Hematopoietic multipotent progenitor cell (in vitro differentiated cells): ENCODE measurements at regions not wholly inside any gene's neighbourhood (a gene's known extent, or its start where the extent isn't known, plus 50 kb on each side); places are given as distances from the start of the nearest gene placed in this dataset.
"Not testable (repeated sequence)": the region's sequence is repeated elsewhere in the genome, so short reads cannot be mapped to it uniquely, and the experiment has no call there.

Experiments
- DNase-seq, 3 donors: peaks; one replicate each; pipeline ENCODE4 v3.0.0-alpha.2; 2011 to 2015; ENCODE audit warnings: low read depth in 2 of 3, low spot score in 2 of 3

- not testable (repeated sequence) for DNase-seq
Observed at GRCh38 chr6:71360556-71361335, 72.1 kb downstream of the OGFRL1 start.

GRCh38 chr6:71364889-71365542 is 76.4 kb downstream of the OGFRL1 start:
- DNase-seq, result no peak

DNA sequence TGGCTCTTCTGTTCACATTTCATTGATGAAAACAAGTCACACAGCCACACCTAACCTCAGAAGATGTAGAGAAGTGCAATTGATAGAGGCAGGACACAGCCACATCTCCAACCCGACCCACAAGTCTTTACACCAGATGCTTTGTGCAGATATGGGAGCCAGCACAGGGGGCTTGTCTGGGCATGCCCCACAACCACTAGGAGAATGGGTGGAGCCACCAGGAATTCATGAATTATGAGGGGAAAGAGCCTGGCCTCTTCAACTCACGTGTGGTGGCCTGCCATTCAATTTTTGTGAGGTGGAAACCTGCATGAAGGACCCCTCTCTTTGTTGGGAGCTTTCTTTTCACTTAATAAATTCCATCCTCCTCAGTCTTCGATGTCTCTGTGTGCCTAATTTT is 79.1 kb downstream of the OGFRL1 start:
- DNase-seq, result peak in 1 of 3 donors; percentile 55

- no peak for DNase-seq
Observed at GRCh38 chr6:71368284-71368683, 79.7 kb downstream of the OGFRL1 start.

DNA sequence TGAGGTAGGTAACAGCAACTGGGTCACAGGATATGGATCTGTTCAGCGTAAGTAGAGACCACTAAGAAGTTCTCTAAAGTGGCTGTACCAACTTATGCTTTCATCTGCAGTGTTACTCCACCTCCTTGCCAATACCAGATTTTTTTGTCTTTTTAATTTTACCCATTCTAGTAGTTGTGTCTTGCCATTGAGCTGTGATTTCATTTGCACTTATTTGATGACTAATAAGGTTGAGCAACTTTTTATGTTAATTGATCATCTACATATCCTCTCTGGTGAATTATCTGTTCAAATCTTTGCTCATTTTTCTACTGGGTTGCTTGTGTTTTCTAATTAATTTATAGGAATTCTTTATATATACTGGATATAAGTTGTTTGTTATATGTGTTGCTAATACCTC is 82.9 kb downstream of the OGFRL1 start:
- no peak for DNase-seq

- no peak for DNase-seq
Observed at GRCh38 chr6:71373943-71374342, 85.3 kb downstream of the OGFRL1 start.

- DNase-seq, result no peak
Observed at GRCh38 chr6:71375676-71376075, 87.1 kb downstream of the OGFRL1 start.

- DNase-seq, result no peak
Observed at GRCh38 chr6:71376830-71377229, 88.2 kb downstream of the OGFRL1 start.

DNA sequence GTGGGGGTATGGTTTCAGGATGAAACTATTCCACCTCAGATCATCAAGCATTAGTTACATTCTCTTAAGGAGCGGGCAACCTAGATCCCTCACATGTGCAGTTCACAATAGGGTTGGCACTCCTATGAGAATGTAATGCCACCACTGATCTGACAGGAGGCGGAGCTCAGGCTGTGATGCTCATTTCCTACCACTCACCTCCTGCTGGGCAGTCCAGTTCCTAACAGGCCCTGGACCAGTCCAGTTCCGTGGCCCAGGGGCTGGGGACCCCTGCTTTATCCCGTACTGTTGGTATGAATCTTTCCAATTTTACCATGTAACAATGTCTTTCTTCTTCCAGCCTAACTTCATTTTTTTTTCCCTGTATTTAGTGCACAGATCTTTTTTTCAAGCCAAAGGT is 94.9 kb downstream of the OGFRL1 start:
- DNase-seq, result no peak

- peak in 1 of 3 donors; percentile 73 for DNase-seq
Observed at GRCh38 chr6:71383901-71384489, 95.4 kb downstream of the OGFRL1 start.

GRCh38 chr6:71385111-71385822 is 96.7 kb downstream of the OGFRL1 start:
- DNase-seq, result no peak

GRCh38 chr6:71386215-71386614 is 97.6 kb downstream of the OGFRL1 start:
- DNase-seq, result no peak

GRCh38 chr6:71387179-71387578 is 98.6 kb downstream of the OGFRL1 start:
- DNase-seq, result no peak

DNA sequence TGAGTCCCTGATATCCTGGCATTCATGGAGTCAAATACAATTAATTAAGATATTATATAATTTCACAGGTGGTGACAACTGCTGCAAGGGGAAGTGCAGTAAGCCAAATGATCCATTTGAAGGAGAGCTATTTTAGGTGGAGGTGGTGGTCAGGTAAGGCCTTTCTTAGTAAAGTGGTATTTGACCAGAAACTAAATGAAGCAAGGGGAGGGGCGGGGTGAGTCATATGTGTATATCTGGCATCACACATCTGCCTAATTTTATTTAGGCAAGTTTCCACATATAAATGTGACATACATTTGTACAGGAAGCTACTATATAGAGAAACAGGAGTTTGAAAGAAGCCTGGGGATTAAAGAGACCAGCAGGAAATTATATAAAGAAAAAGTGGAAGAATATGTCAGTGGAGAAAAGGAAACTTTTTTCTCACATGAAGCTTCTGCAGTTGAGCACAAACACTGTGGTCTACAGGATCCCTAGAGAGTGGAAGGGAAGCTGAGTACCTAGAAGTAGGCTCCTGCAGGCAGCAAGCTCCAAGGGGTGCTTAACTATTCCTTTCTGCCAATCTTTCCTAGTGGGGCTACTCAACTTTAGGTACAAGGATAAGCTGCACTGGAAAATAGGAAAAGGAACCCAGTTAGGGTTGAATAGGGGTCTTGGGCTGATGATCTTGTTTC is 99.6 kb downstream of the OGFRL1 start:
- DNase-seq, result no peak

- no peak for DNase-seq
Observed at GRCh38 chr6:71388856-71389527, 100.4 kb downstream of the OGFRL1 start.

DNA sequence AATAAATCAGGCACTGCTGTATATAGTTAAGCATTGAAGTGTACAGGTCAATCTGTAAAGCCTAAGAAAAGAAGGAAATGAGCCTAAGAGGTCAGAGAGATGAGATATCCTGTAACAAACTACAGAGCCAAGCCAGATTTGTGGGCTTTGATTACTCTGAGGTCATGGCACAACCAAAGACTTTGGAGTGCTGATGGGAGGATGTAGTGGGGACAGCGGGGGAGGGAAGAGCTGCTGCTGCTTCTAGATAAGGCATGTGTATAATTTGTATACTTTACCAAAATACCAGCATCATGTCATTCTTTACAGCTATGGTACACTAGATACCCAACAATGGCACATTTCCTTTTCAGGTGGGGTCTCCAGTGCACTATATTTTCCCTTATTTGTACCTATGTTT is 102.5 kb downstream of the OGFRL1 start:
- no peak for DNase-seq

GRCh38 chr6:71392276-71392675 is 103.7 kb downstream of the OGFRL1 start:
- DNase-seq, result no peak

GRCh38 chr6:71393471-71393870 is 104.9 kb downstream of the OGFRL1 start:
- no peak for DNase-seq

DNA sequence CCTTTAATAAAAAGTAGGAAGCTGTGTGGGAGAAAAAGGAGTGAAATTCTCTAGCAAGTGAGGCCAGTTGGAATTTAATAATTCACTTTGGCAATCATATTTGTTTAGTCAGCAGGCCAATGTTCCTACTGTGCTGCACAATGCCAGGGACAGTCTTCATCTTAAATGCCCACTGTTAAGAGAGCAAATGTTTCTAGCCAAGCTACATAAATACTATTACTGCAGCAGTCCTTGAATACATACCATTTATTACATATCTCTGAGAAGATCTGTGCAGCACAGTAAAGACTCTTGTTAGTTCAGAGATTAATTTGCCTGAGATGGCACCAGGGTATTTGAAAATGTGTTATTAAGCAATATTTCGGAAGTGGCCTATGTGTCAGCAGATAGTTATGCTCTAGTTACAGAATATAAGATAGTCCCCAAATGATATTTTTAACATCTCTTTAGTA is 105.4 kb downstream of the OGFRL1 start:
- no peak for DNase-seq

GRCh38 chr6:71394926-71395325 is 106.3 kb downstream of the OGFRL1 start:
- DNase-seq, result no peak
